ENCODE measurements at regions not wholly inside any gene's neighbourhood (a gene's known extent, or its start where the extent isn't known, plus 50 kb on each side); places are given as distances from the start of the nearest gene placed in this dataset.

- TF ChIP-seq CTCF (IDR thresholded peaks at IDR 0.05) (no peak), ZFX (IDR thresholded peaks at IDR 0.05; ENCODE audit: borderline replicate concordance) (no peak)
Observed at GRCh38 chr12:58541300-58541690, 379.0 kb downstream of the LRIG3 start.
